ENCODE measurements at regions not wholly inside any gene's neighbourhood (a gene's known extent, or its start where the extent isn't known, plus 50 kb on each side); places are given as distances from the start of the nearest gene placed in this dataset.

- TF ChIP-seq, protein P1, sequence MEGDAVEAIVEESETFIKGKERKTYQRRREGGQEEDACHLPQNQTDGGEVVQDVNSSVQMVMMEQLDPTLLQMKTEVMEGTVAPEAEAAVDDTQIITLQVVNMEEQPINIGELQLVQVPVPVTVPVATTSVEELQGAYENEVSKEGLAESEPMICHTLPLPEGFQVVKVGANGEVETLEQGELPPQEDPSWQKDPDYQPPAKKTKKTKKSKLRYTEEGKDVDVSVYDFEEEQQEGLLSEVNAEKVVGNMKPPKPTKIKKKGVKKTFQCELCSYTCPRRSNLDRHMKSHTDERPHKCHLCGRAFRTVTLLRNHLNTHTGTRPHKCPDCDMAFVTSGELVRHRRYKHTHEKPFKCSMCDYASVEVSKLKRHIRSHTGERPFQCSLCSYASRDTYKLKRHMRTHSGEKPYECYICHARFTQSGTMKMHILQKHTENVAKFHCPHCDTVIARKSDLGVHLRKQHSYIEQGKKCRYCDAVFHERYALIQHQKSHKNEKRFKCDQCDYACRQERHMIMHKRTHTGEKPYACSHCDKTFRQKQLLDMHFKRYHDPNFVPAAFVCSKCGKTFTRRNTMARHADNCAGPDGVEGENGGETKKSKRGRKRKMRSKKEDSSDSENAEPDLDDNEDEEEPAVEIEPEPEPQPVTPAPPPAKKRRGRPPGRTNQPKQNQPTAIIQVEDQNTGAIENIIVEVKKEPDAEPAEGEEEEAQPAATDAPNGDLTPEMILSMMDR (IDR thresholded peaks at IDR 0.05 in 8 of 11, conservative IDR thresholded peaks at IDR 0.05 in 3 of 11): no peak
- no peak for TF ChIP-seq POLR2A (IDR thresholded peaks at IDR 0.05)
- no peak for TF ChIP-seq POLR2AphosphoS5 (IDR thresholded peaks at IDR 0.05)
These were observed 337.3 kb upstream of the ATP10A start for GRCh38 chr15:26200427-26200826.
